GM13976 (cell line): ENCODE measurements at regions not wholly inside any gene's neighbourhood (a gene's known extent, or its start where the extent isn't known, plus 50 kb on each side); places are given as distances from the start of the nearest gene placed in this dataset.

Experiments
- DNase-seq: peaks from one replicate; pipeline ENCODE4 v3.0.0; 2012; ENCODE audit warnings: low spot score
- CTCF ChIP-seq: IDR thresholded peaks from 2 replicates; pipeline ENCODE4 v1.5.1; 2012; ENCODE audit warnings: borderline replicate concordance, mild to moderate bottlenecking; ENCODE audit not compliant: insufficient read depth; ENCODE audit errors: extremely low read depth, missing control alignments, control extremely low read depth
- in situ Hi-C: fragments of 300-500 bp; cut with MboI; formaldehyde crosslinking; loops from one replicate; pipeline ENCODE4 v1.12.0; 2022; ENCODE audit warnings: low sequenced_read_pairs, mixed read lengths, inconsistent platforms; ENCODE audit not compliant: unreplicated experiment

DNA sequence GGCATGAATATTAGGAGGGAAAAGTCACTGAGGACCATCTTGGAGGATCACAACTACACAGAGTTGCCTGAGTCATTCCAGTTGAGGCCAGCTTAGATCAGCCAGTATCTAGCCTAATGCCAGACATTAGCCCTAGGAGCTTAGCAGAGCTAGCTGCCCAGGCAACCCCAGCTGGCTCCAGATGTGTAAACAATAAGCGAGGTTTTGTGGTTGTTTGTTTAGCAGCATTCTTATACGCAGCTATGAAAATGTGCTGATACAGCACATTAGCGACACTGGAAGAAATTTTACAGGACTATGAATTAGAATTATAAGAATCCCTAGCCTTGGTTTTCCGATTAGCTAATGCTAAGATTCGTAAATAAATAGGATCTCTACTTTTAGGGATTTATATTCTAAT lies 59.3 kb downstream of the BTBD3 start:
- in situ Hi-C loops: no loop called here
- TF ChIP-seq CTCF: no peak

DNA sequence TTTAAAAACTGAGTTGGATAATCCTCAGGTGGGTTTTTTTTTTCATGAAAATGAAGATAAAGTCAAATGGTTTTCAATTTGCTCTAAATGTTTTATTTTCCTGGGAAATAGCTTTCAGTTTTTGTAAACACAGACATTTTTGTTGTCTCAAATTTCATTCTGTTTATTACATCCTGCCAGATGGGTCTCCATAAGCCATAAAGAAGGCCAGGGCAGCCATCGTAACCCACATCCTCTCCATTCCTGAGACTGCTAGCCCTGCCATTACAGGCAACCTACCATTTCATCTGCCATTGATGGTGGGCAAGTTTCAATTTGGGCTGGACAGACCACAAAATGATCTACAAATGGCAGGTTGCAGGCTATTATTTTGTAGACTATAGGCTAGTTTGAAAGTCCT lies 60.8 kb downstream of the BTBD3 start:
- TF ChIP-seq CTCF: no peak
- DNase-seq: no peak
- in situ Hi-C loops: no loop called here

More for the DNA sequence above, 59.3 kb downstream of the BTBD3 start:
- no peak for DNase-seq

- in situ Hi-C loops: no loop called here
- no peak for DNase-seq
- TF ChIP-seq CTCF: no peak
These were observed 61.8 kb downstream of the BTBD3 start for GRCh38 chr20:11979306-11979990.

DNA sequence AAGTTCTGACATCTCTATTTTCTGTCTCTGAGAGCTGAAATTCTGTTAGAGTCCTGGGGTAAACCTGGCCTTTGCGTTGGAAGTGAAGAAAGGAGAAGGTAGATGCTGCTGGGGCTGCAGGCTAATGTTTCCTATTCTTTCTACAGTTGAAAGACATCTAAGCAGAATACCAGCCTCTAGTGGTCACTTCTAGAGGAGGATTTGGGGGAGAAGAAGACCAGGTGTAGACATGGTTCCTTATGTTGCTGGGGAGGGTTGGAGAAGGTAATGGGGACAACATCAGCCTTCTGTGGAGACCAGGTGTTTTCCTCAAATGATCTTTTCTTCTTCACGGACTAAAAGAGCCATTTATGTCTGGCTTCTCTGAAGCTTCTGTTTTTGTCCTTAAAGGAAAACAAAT lies 62.6 kb downstream of the BTBD3 start:
- no peak for TF ChIP-seq CTCF
- no peak for DNase-seq
- in situ Hi-C loops: no loop called here

DNA sequence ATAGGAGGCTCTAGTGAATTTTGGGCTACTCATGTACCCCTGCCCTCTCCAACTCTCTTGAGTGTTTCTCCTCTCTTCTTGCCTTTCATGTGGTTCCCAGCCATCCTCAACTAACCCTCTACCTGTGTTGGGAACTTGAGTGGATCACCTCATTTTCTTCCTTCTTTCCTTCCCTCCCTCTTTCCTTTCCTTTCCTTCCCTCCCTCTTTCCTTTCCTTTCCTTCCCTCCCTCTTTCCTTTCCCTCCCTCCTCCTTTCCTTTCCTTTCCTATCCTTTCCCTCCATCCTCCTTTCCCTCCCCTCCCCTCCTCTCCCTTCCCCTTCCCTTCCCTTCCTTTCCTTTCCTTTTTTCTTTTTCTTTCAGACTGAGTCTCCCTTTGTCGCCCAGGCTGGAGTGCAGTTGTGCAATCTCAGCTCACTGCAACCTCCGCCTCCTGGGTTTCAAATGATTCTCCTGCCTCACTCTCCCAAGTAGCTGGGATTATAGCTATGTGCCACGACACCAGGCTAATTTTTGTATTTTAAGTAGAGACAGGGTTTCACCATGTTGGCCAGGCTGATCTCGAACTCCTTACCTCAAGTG lies 63.8 kb downstream of the BTBD3 start:
- no peak for TF ChIP-seq CTCF
- in situ Hi-C loops: no loop called here
- DNase-seq: no peak

- TF ChIP-seq CTCF: no peak
- in situ Hi-C loops: no loop called here
- DNase-seq: no peak
These were observed 64.7 kb downstream of the BTBD3 start for GRCh38 chr20:11982289-11982954.
